Mesenchymal stem cell (in vitro differentiated cells and primary cell): ENCODE measurements at regions not wholly inside any gene's neighbourhood (a gene's known extent, or its start where the extent isn't known, plus 50 kb on each side); places are given as distances from the start of the nearest gene placed in this dataset.
"Not testable (repeated sequence)": the region's sequence is repeated elsewhere in the genome, so short reads cannot be mapped to it uniquely, and the experiment has no call there.

Source experiments
- DNase-seq: peaks from one replicate; pipeline ENCODE4 v3.0.0-alpha.2; 2013
- H2AFZ ChIP-seq: one replicate; pipeline ENCODE4 v1.6.1; 2013; ENCODE audit warnings: low read depth, mild to moderate bottlenecking, control low read depth, inconsistent platforms, low read length, moderate library complexity
- H2AK5ac ChIP-seq: 2 replicates; pipeline ENCODE4 v1.6.1; 2013; ENCODE audit warnings: low read length, moderate library complexity, mild to moderate bottlenecking, inconsistent platforms; ENCODE audit not compliant: severe bottlenecking
- H2BK120ac ChIP-seq: one replicate; pipeline ENCODE4 v1.6.1; 2013; ENCODE audit warnings: low read depth, mild to moderate bottlenecking, inconsistent platforms, low read length, moderate library complexity
- H2BK12ac ChIP-seq, 2 experiments: one replicate each; pipeline ENCODE4 v1.6.1; 2013; ENCODE audit warnings: inconsistent platforms in 2 of 2, low read length in 2 of 2, mild to moderate bottlenecking in 2 of 2, moderate library complexity in 2 of 2, control low read depth in 1 of 2
- H2BK15ac ChIP-seq: one replicate; pipeline ENCODE4 v1.6.1; 2013; ENCODE audit warnings: mild to moderate bottlenecking, low read depth, inconsistent platforms; ENCODE audit not compliant: poor library complexity, severe bottlenecking
- H2BK5ac ChIP-seq: 2 replicates; pipeline ENCODE4 v1.6.1; 2013; ENCODE audit warnings: low read depth, mild to moderate bottlenecking, low read length, control low read depth, inconsistent platforms; ENCODE audit not compliant: poor library complexity, severe bottlenecking
- H3K14ac ChIP-seq, 2 experiments: one replicate each; pipeline ENCODE4 v1.6.1; 2013; ENCODE audit warnings: inconsistent platforms in 2 of 2, low read length in 2 of 2, control low read depth in 1 of 2, mild to moderate bottlenecking in 1 of 2, moderate library complexity in 1 of 2
- H3K18ac ChIP-seq, 2 experiments: one replicate each; pipeline ENCODE4 v1.6.1; 2013; ENCODE audit warnings: inconsistent platforms in 2 of 2, low read length in 2 of 2, control low read depth in 1 of 2, low read depth in 1 of 2, mild to moderate bottlenecking in 1 of 2
- H3K23ac ChIP-seq, 2 experiments: one replicate each; pipeline ENCODE4 v1.6.1; 2013; ENCODE audit warnings: inconsistent platforms in 2 of 2, low read length in 2 of 2, mild to moderate bottlenecking in 2 of 2, moderate library complexity in 2 of 2, control low read depth in 1 of 2
- H3K27ac ChIP-seq: 2 replicates; pipeline ENCODE4 v1.5.1; 2013; ENCODE audit warnings: mild to moderate bottlenecking, moderate library complexity, low read length, control low read depth, inconsistent platforms; ENCODE audit not compliant: poor library complexity, severe bottlenecking
- H3K27me3 ChIP-seq, 2 experiments: 2 replicates each; pipeline versions ENCODE4 v1.6.1 to v1.7.0; 2013; ENCODE audit warnings: low read length in 2 of 2, mild to moderate bottlenecking in 2 of 2, moderate library complexity in 2 of 2, control low read depth in 1 of 2, inconsistent platforms in 1 of 2; ENCODE audit not compliant: control insufficient read depth in 1 of 2, insufficient read depth in 1 of 2
- H3K36me3 ChIP-seq, 2 experiments: 2 replicates each; pipeline versions ENCODE4 v1.6.1 to v1.7.0; 2013; ENCODE audit warnings: low read length in 2 of 2, control low read depth in 1 of 2, inconsistent platforms in 1 of 2, low read depth in 1 of 2, mild to moderate bottlenecking in 1 of 2; ENCODE audit not compliant: insufficient read depth in 2 of 2, control insufficient read depth in 1 of 2
- H3K4ac ChIP-seq, 2 experiments: one replicate each; pipeline ENCODE4 v1.6.1; 2013; ENCODE audit warnings: inconsistent platforms in 2 of 2, low read length in 2 of 2, mild to moderate bottlenecking in 2 of 2, moderate library complexity in 2 of 2, control low read depth in 1 of 2, low read depth in 1 of 2
- H3K4me1 ChIP-seq: 2 replicates; pipeline ENCODE4 v1.6.1; 2013; ENCODE audit warnings: low read depth, low read length, control low read depth; ENCODE audit not compliant: control insufficient read depth, insufficient read depth
- H3K4me2 ChIP-seq: 2 replicates; pipeline ENCODE4 v1.6.1; 2013; ENCODE audit warnings: low read length, mild to moderate bottlenecking, inconsistent platforms; ENCODE audit not compliant: poor library complexity, severe bottlenecking
- H3K4me3 ChIP-seq, 2 experiments: 2 replicates each; pipeline versions ENCODE4 v1.5.1 to v1.7.0; 2013; ENCODE audit warnings: low read length in 2 of 2, mild to moderate bottlenecking in 2 of 2, control low read depth in 1 of 2, low read depth in 1 of 2; ENCODE audit not compliant: insufficient read depth in 1 of 2
- H3K79me1 ChIP-seq: replicated peaks from 2 replicates; pipeline ENCODE4 v1.6.1; 2013; ENCODE audit warnings: mild to moderate bottlenecking, control low read depth, low read length, inconsistent platforms; ENCODE audit not compliant: poor library complexity, severe bottlenecking
- H3K9ac ChIP-seq: 2 replicates; pipeline ENCODE4 v1.7.0; 2013; ENCODE audit warnings: mild to moderate bottlenecking, low read length, moderate library complexity
- H3K9me3 ChIP-seq: 2 replicates; pipeline ENCODE4 v1.7.0; 2013; ENCODE audit warnings: mild to moderate bottlenecking, low read length; ENCODE audit not compliant: control insufficient read depth
- H4K8ac ChIP-seq: one replicate; pipeline ENCODE4 v1.6.1; 2013; ENCODE audit warnings: inconsistent platforms, mild to moderate bottlenecking, low read length, moderate library complexity
- H4K91ac ChIP-seq: one replicate; pipeline ENCODE4 v1.6.1; 2013; ENCODE audit warnings: mild to moderate bottlenecking, low read length, inconsistent platforms
- WGBS: methylation state at CpG from one replicate; pipeline ENCODE4 v1.1.7; 2013; ENCODE audit warnings: mixed read lengths; 5-methylcytosine and 5-hydroxymethylcytosine counted together

DNA sequence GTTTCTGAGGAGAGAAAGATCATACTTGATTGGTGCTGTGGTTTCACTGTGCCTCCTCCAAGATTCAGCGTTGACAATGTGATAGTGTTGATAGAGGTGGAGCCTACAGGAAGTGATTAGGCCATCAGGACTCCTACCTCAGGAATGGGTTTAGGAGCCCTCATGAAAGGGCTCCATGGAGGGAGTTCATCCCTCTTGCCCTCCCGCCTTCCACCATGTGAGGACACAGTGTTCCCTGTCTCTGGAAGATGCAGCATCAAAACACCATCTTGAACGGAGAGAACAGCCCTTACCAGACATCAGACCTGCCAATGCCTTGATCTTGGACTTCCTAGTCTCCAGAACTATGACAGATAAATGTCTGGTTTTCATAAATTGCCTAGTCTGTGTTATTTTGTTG is 156.7 kb downstream of the FOXD4L6 start:
- not testable (repeated sequence) for H2AFZ ChIP-seq, H3K79me1 ChIP-seq, H3K27ac ChIP-seq, DNase-seq, H2BK5ac ChIP-seq, H3K36me3 ChIP-seq, H2BK12ac ChIP-seq, H3K9ac ChIP-seq, H2BK15ac ChIP-seq, H3K18ac ChIP-seq, H3K23ac ChIP-seq, H2AK5ac ChIP-seq, H3K4me3 ChIP-seq, H4K8ac ChIP-seq, H2BK120ac ChIP-seq, H3K4me2 ChIP-seq, H3K14ac ChIP-seq, H3K27me3 ChIP-seq, H3K4me1 ChIP-seq, H3K4ac ChIP-seq, H3K9me3 ChIP-seq, H4K91ac ChIP-seq
- WGBS, result 81% methylated on average over 2 of the region's 3 CpGs

DNA sequence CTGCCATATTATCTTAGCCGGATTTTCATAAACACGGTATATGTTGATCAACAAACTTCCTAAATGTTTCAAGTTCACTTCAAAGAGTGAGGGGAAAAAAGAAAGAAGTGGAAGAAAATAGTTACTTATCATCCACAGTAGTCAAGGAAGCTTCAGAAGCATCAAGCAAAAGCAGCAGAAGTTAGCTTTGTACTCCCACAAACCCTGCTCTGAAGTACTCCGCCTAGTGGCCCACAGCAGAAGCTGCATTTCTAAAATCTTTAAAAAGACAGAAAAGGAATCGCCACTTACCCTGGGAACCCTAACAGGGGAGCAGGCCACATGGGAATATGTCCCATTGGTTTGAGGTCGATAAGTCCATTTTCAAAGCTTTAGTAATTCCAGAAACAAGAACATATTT is 158.1 kb downstream of the FOXD4L6 start:
- H3K27ac ChIP-seq, DNase-seq, H4K91ac ChIP-seq: not testable (repeated sequence)

DNA sequence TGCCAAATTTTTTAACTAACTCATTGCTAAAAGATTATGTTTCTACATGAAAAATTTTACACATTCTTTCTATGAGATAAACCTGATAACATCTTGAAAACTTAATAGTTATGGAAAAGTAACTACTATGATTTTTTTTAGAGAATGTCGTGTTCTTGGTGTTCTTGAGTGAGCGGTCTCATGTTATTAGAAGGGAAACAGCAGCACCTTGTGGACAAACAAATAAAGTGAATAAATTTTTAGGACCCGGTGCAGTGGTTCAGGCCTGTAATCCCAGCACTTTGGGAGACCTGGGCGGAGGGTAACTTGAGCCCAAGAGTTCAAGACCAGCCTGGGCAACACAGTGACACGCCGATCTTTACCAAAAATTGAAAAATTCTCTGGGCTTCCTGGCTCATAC is 166.0 kb downstream of the FOXD4L6 start:
- H3K23ac ChIP-seq, H2BK15ac ChIP-seq, H3K4me3 ChIP-seq, H4K91ac ChIP-seq, H3K14ac ChIP-seq, H4K8ac ChIP-seq, H3K27ac ChIP-seq, H3K9me3 ChIP-seq, H3K27me3 ChIP-seq, H2BK5ac ChIP-seq, H2BK12ac ChIP-seq, H3K4ac ChIP-seq, H3K4me1 ChIP-seq, H3K4me2 ChIP-seq, H2BK120ac ChIP-seq, H2AK5ac ChIP-seq, H3K36me3 ChIP-seq, H3K79me1 ChIP-seq, DNase-seq, H3K18ac ChIP-seq, H2AFZ ChIP-seq, H3K9ac ChIP-seq: not testable (repeated sequence)
- WGBS, result no CpG with 5 or more reads among the region's 6 CpGs

More for the DNA sequence above, 158.1 kb downstream of the FOXD4L6 start:
- H3K4me3 ChIP-seq, H3K18ac ChIP-seq, H3K14ac ChIP-seq, H2BK120ac ChIP-seq, H3K9me3 ChIP-seq, H3K27me3 ChIP-seq, H2BK5ac ChIP-seq, H2AFZ ChIP-seq, H2BK15ac ChIP-seq, H3K4me2 ChIP-seq, H4K8ac ChIP-seq, H3K4ac ChIP-seq, H3K79me1 ChIP-seq, H3K4me1 ChIP-seq, H3K9ac ChIP-seq, H3K23ac ChIP-seq, H3K36me3 ChIP-seq, H2AK5ac ChIP-seq, H2BK12ac ChIP-seq: not testable (repeated sequence)
- no CpG with 5 or more reads among the region's 5 CpGs for WGBS

DNA sequence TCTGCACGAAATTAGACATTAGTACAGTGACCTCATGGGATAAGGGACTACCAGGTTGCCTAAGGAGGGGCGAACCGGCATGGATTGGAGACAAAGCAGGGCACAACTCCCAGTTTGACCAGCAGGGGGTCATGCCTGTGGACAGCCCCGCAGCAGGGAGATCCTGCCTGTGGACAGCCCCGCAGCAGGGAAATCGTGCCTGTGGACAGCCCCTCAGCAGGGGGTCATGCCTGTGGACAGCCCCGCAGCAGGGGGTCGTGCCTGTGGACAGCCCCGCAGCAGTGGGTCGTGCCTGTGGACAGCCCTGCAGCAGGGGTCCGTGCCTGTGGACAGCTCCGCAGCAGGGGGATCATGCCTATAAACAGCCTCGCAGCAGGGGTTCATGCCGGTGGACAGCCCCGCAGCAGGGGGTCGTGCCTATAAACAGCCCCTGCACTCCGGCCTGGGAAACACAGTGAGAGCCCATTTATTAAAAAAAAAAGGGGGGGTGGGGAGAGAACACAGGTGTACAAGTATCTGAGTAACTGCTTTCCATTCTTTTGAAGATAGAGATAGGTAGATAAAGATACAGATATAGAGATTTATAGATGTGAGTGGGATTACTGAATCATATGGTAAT is 176.5 kb downstream of the FOXD4L6 start:
- H2BK15ac ChIP-seq, H2BK5ac ChIP-seq, H2AFZ ChIP-seq, H4K8ac ChIP-seq, H3K23ac ChIP-seq, H3K27ac ChIP-seq, H2AK5ac ChIP-seq, H2BK12ac ChIP-seq, H3K14ac ChIP-seq, H2BK120ac ChIP-seq, H3K79me1 ChIP-seq, H3K4me3 ChIP-seq, H3K9me3 ChIP-seq, H3K4ac ChIP-seq, H3K36me3 ChIP-seq, H3K27me3 ChIP-seq, H3K4me1 ChIP-seq, H3K9ac ChIP-seq, H3K18ac ChIP-seq, DNase-seq, H4K91ac ChIP-seq, H3K4me2 ChIP-seq: not testable (repeated sequence)
- 73% methylated on average over 17 of the region's 17 CpGs for WGBS
